SK-N-SH (cell line): ENCODE measurements at regions not wholly inside any gene's neighbourhood (a gene's known extent, or its start where the extent isn't known, plus 50 kb on each side); places are given as distances from the start of the nearest gene placed in this dataset.

Experiments
- CTCF ChIA-PET: fragments of 300-600, 350-600 bp; formaldehyde crosslinking; extraction: SDS; loops from one replicate; lab custom pipeline; 2021; lab: Yijun Ruan, JAX
- POLR2A ChIA-PET: fragments of 350-600 bp; sonication (Branson Sonifier 250); formaldehyde crosslinking; extraction: SDS; loops from one replicate; lab custom pipeline; 2020; ENCODE audit warnings: antibody characterized with exemption, inconsistent platforms; lab: Yijun Ruan, JAX
- DNase-seq: peaks from one replicate; pipeline ENCODE4 v3.0.0; 2012
- H2AFZ ChIP-seq: fragments of 200-600 bp; sonication (generic); 2 replicates; pipeline ENCODE4 v1.8.1; 2016; ENCODE audit warnings: antibody characterized with exemption, mild to moderate bottlenecking, low read depth
- H3F3A ChIP-seq: fragments of 200-600 bp; sonication (generic); replicated peaks from 2 replicates; pipeline ENCODE3; 2016; ENCODE audit warnings: antibody characterized with exemption, mild to moderate bottlenecking; ENCODE audit not compliant: insufficient read depth
- H3K27ac ChIP-seq, 2 experiments: fragments of 200-500 bp in 1 of 2; fragments of 200-600 bp in 1 of 2; sonication (Bioruptor generic) in 1 of 2; sonication (generic), shearing (Covaris generic) in 1 of 2; 2 replicates each; pipeline versions ENCODE4 v1.5.1 to v1.6.1; 2014 to 2016; ENCODE audit warnings: low read depth in 2 of 2, inconsistent platforms in 1 of 2, low read length in 1 of 2, mild to moderate bottlenecking in 1 of 2, mixed read lengths in 1 of 2
- H3K27me3 ChIP-seq: fragments of 200-600 bp; sonication (generic), shearing (Covaris generic); 2 replicates; pipeline ENCODE4 v1.6.1; 2016; ENCODE audit warnings: mixed run types; ENCODE audit not compliant: insufficient read depth
- H3K36me3 ChIP-seq, 2 experiments: fragments of 200-500 bp in 1 of 2; fragments of 200-600 bp in 1 of 2; sonication (Bioruptor generic) in 1 of 2; sonication (generic) in 1 of 2; replicated peaks in 1 of 2; 2 replicates each; pipeline versions ENCODE3 to v1.5.1; 2014 to 2016; ENCODE audit warnings: low read length in 1 of 2, mild to moderate bottlenecking in 1 of 2; ENCODE audit not compliant: insufficient read depth in 2 of 2, control insufficient read depth in 1 of 2
- H3K4me1 ChIP-seq, 2 experiments: fragments of 200-500 bp in 1 of 2; fragments of 200-600 bp in 1 of 2; sonication (Bioruptor generic) in 1 of 2; sonication (generic), shearing (Covaris generic) in 1 of 2; 2 replicates each; pipeline versions ENCODE4 v1.5.1 to v1.6.1; 2014 to 2016; ENCODE audit warnings: low read depth in 1 of 2, low read length in 1 of 2, mixed run types in 1 of 2; ENCODE audit not compliant: insufficient read depth in 2 of 2, control insufficient read depth in 1 of 2
- H3K4me2 ChIP-seq: fragments of 200-600 bp; sonication (generic), shearing (Covaris generic); 2 replicates; pipeline ENCODE4 v1.6.1; 2017; ENCODE audit warnings: mixed run types
- H3K4me3 ChIP-seq, 2 experiments: fragments of 200-500 bp in 1 of 2; fragments of 200-600 bp in 1 of 2; sonication (Bioruptor generic) in 1 of 2; sonication (generic), shearing (Covaris generic) in 1 of 2; 2 replicates each; pipeline versions ENCODE4 v1.5.1 to v1.8.1; 2014 to 2016; ENCODE audit warnings: low read depth in 2 of 2, inconsistent platforms in 1 of 2, low read length in 1 of 2, mild to moderate bottlenecking in 1 of 2, mixed read lengths in 1 of 2, moderate library complexity in 1 of 2
- H3K79me2 ChIP-seq: fragments of 200-600 bp; sonication (generic); 2 replicates; pipeline ENCODE4 v1.8.1; 2017; ENCODE audit warnings: mild to moderate bottlenecking; ENCODE audit not compliant: insufficient read depth
- H3K9ac ChIP-seq: fragments of 200-600 bp; sonication (generic); 2 replicates; pipeline ENCODE4 v1.6.1; 2017; ENCODE audit warnings: mixed run types
- H3K9me2 ChIP-seq: fragments of 200-600 bp; sonication (generic); 2 replicates; pipeline ENCODE4 v1.6.1; 2017; ENCODE audit warnings: mixed run types
- H3K9me3 ChIP-seq: fragments of 200-600 bp; sonication (generic); 2 replicates; pipeline ENCODE4 v1.6.1; 2017; ENCODE audit warnings: mixed run types, mild to moderate bottlenecking, moderate library complexity
- H4K20me1 ChIP-seq: fragments of 200-600 bp; sonication (generic); 2 replicates; pipeline ENCODE4 v1.6.1; 2017; ENCODE audit warnings: mild to moderate bottlenecking, mixed run types; ENCODE audit not compliant: insufficient read depth
- FOXJ3 ChIP-seq: sonication (generic); formaldehyde crosslinking; IDR thresholded peaks from 2 replicates; pipeline ENCODE4 v1.5.1; 2020; ENCODE audit warnings: mild to moderate bottlenecking, missing genetic modification reagents
- FOXM1 ChIP-seq: IDR thresholded peaks from 2 replicates; pipeline ENCODE4 v1.4.0; 2012; ENCODE audit warnings: low read depth, mild to moderate bottlenecking
- GABPA ChIP-seq: IDR thresholded peaks from 2 replicates; pipeline ENCODE4 v1.4.0; 2012; ENCODE audit warnings: low read depth, mild to moderate bottlenecking
- MEF2A ChIP-seq: IDR thresholded peaks from 2 replicates; pipeline ENCODE4 v1.4.0; 2012; ENCODE audit warnings: low read depth, borderline replicate concordance
- MXI1 ChIP-seq: IDR thresholded peaks from 2 replicates; pipeline ENCODE4 v1.6.1; 2012; ENCODE audit warnings: mild to moderate bottlenecking, low read depth, low read length, improper control_type of control experiment
- NFIC ChIP-seq: IDR thresholded peaks from 2 replicates; pipeline ENCODE4 v1.4.0; 2012; ENCODE audit warnings: borderline replicate concordance
- NRF1 ChIP-seq: IDR thresholded peaks from 2 replicates; pipeline ENCODE4 v1.6.1; 2012; ENCODE audit warnings: low read depth, mild to moderate bottlenecking, low read length
- POLR2AphosphoS5 ChIP-seq: IDR thresholded peaks from 2 replicates; pipeline ENCODE4 v1.6.1; 2012; ENCODE audit warnings: low read depth, low read length
- RAD21 ChIP-seq: IDR thresholded peaks from 2 replicates; pipeline ENCODE4 v1.6.1; 2012; ENCODE audit warnings: mild to moderate bottlenecking, low read length
- RCOR1 ChIP-seq: fragments of 150-350 bp; IDR thresholded peaks from 2 replicates; pipeline ENCODE4 v1.6.1; 2017; ENCODE audit warnings: antibody characterized with exemption, low read length
- RFX5 ChIP-seq: IDR thresholded peaks from 2 replicates; pipeline ENCODE4 v1.6.1; 2012; ENCODE audit warnings: mild to moderate bottlenecking, improper control_type of control experiment, low read length
- SIN3A ChIP-seq: IDR thresholded peaks from 2 replicates; pipeline ENCODE4 v1.6.1; 2012; ENCODE audit warnings: low read depth, mild to moderate bottlenecking, low read length, moderate library complexity, borderline replicate concordance
- SMC3 ChIP-seq: IDR thresholded peaks from 2 replicates; pipeline ENCODE4 v1.6.1; 2012; ENCODE audit warnings: low read depth, low read length, improper control_type of control experiment
- TCF12 ChIP-seq: IDR thresholded peaks from 2 replicates; pipeline ENCODE4 v1.4.0; 2012
- TEAD4 ChIP-seq: IDR thresholded peaks from 2 replicates; pipeline ENCODE4 v1.4.0; 2012; ENCODE audit warnings: mild to moderate bottlenecking, borderline replicate concordance; ENCODE audit not compliant: insufficient read depth
- WGBS: methylation state at CpG from one replicate; pipeline ENCODE4 v1.1.6; 2017; ENCODE audit warnings: low lambda C conversion rate; 5-methylcytosine and 5-hydroxymethylcytosine counted together
- TF ChIP-seq, protein P1 (sequence below): fragments of 150-350 bp; IDR thresholded peaks from 2 replicates; pipeline ENCODE4 v1.6.1; 2016; ENCODE audit warnings: mild to moderate bottlenecking, low read depth, low read length
- TF ChIP-seq, protein P2 (sequence below): IDR thresholded peaks from 2 replicates; pipeline ENCODE4 v1.4.0; 2012; ENCODE audit warnings: low read depth, borderline replicate concordance
- TF ChIP-seq, protein P3 (sequence below): IDR thresholded peaks from 2 replicates; pipeline ENCODE4 v1.4.0; 2012; ENCODE audit warnings: low read depth, borderline replicate concordance

DNA sequence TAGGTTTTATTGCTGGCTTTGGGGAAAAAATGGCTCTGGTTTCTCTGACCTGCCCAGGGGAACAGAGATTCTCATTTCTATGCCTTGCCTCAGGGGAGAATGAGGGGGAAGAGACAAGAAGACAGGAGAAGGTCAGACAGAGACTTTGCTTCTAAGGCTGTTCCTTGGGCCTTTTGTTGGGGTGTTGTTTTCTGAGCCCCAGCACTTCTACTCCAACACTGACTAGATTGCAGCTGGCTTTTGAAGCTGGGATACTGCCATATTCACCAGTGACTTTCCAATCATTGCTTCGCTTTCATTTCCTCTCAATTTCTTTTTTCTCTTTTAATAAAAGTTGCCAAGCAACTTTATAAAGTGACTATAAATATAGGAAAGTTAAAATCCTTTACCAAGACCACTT, 143.2 kb upstream of the ARHGEF26 start:
- Histone ChIP-seq H3K9me2 (no peaks in the 10 kb centered on the region), H3K9me3 (no peaks in the 10 kb centered on the region), H3K27ac (no peak overlapping the region), H2AFZ (no peak overlapping the region), H3K9ac (no peak overlapping the region), H3K4me1 (no peaks in the 10 kb centered on the region), H3K79me2 (no peaks in the 10 kb centered on the region), H3K4me2 (no peak overlapping the region), H3K27me3 (no peaks in the 10 kb centered on the region), H3K36me3 (no peaks in the 10 kb centered on the region), H4K20me1 (no peaks in the 10 kb centered on the region), H3K4me3 (no peak overlapping the region), H3F3A (no peaks in the 10 kb centered on the region)
- CTCF ChIA-PET: interaction anchor here (1.1 kb wide), 1 partner anchor 19 kb away, joined by 3 read pairs; no protein-coding TSS in a partner anchor
- DNase-seq: no peak
- POLR2A ChIA-PET: no interaction called here
- TF ChIP-seq FOXM1 (no peak), SMC3 (no peak), MEF2A (no peak), RAD21 (no peak), TCF12 (no peak), RFX5 (no peak), MXI1 (no peak), NFIC (no peak), NRF1 (no peak), FOXJ3 (no peak), POLR2AphosphoS5 (no peak), TEAD4 (no peak)
- TF ChIP-seq, protein P1, sequence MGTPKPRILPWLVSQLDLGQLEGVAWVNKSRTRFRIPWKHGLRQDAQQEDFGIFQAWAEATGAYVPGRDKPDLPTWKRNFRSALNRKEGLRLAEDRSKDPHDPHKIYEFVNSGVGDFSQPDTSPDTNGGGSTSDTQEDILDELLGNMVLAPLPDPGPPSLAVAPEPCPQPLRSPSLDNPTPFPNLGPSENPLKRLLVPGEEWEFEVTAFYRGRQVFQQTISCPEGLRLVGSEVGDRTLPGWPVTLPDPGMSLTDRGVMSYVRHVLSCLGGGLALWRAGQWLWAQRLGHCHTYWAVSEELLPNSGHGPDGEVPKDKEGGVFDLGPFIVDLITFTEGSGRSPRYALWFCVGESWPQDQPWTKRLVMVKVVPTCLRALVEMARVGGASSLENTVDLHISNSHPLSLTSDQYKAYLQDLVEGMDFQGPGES: no peak
- TF ChIP-seq, protein P2, sequence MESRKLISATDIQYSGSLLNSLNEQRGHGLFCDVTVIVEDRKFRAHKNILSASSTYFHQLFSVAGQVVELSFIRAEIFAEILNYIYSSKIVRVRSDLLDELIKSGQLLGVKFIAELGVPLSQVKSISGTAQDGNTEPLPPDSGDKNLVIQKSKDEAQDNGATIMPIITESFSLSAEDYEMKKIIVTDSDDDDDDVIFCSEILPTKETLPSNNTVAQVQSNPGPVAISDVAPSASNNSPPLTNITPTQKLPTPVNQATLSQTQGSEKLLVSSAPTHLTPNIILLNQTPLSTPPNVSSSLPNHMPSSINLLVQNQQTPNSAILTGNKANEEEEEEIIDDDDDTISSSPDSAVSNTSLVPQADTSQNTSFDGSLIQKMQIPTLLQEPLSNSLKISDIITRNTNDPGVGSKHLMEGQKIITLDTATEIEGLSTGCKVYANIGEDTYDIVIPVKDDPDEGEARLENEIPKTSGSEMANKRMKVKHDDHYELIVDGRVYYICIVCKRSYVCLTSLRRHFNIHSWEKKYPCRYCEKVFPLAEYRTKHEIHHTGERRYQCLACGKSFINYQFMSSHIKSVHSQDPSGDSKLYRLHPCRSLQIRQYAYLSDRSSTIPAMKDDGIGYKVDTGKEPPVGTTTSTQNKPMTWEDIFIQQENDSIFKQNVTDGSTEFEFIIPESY: no peak
- 32% methylated on average over 1 of the region's 1 CpG for WGBS

DNA sequence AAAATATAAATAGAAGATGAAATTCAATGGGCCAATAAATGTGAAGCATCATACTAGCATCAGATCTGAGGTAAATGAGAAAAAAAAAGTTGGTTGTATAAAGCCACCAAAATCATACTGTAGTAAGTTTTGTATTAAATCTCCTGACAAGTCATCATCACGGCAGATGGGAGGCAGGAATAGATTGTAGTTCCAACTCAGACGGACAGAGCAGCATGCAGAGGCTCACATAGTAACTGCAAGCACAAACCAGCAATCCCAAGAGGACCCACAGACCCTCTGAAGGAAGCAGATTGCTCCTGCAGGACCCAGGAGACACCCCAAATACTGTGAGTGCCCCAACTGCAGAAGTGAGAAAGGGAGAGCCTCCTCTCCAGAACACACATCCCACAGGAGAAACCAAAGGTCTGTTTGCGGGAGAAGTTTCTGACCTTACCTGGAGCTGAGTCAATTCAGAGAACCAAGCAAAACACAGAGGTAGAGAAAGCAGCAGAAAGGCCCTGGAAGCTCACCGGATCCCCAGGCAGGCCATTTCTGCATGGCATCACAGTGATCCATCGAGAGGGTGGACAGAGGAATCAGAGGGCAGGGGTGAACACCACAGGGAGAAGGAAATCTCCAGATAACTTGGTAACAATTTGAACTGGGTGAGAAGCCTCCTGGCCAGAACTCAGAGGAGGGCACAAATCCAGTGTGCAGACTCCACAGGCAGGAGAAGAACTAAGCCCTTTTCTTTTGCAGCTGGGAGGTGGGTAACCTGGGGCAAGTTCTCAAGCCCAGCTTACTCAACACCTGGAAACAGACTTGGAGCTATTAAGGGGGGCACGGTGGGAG, 141.6 kb upstream of the ARHGEF26 start:
- no peak for DNase-seq
- no peaks in the 10 kb centered on the region for H3F3A ChIP-seq
- TF ChIP-seq GABPA (no peak), SIN3A (no peak), MEF2A (no peak), RCOR1 (no peak)
- TF ChIP-seq, protein P3, sequence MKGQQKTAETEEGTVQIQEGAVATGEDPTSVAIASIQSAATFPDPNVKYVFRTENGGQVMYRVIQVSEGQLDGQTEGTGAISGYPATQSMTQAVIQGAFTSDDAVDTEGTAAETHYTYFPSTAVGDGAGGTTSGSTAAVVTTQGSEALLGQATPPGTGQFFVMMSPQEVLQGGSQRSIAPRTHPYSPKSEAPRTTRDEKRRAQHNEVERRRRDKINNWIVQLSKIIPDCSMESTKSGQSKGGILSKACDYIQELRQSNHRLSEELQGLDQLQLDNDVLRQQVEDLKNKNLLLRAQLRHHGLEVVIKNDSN: no peak
- TF ChIP-seq, all 33 proteins: peak for 0
- no peak overlapping the region for H3K4me2 ChIP-seq
- no peaks in the 10 kb centered on the region for H3K9me2 ChIP-seq
- H3K27me3 ChIP-seq: no peaks in the 10 kb centered on the region
- ChIA-PET CTCF (interaction anchor here (1.5 kb wide), 1 partner anchor 9 kb away, joined by 5 read pairs; no protein-coding TSS in a partner anchor), POLR2A (no interaction called here)
- no peak overlapping the region for H3K27ac ChIP-seq
- no peaks in the 10 kb centered on the region for H3K4me1 ChIP-seq
- H3K9ac ChIP-seq: no peak overlapping the region
- H3K36me3 ChIP-seq: no peaks in the 10 kb centered on the region
- H2AFZ ChIP-seq: no peak overlapping the region
- no peaks in the 10 kb centered on the region for H4K20me1 ChIP-seq
- H3K79me2 ChIP-seq: no peaks in the 10 kb centered on the region
- H3K4me3 ChIP-seq: no peak overlapping the region
- H3K9me3 ChIP-seq: no peaks in the 10 kb centered on the region
- WGBS: 32% methylated on average over 5 of the region's 6 CpGs
